Astrocyte (in vitro differentiated cells and primary cell): ENCODE measurements at regions not wholly inside any gene's neighbourhood (a gene's known extent, or its start where the extent isn't known, plus 50 kb on each side); places are given as distances from the start of the nearest gene placed in this dataset.

ENCODE experiments used
- DNase-seq: peaks from one replicate; pipeline ENCODE4 v3.0.0-alpha.2; 2010; ENCODE audit warnings: low read depth
- FAIRE-seq: peaks from 2 replicates; lab custom pipeline; 2011; peaks lifted over from hg19 to GRCh38; lab: Jason Lieb, UNC
- H2AFZ ChIP-seq: 2 replicates; pipeline ENCODE4 v1.6.0; 2012; ENCODE audit warnings: low read depth, low read length, inconsistent platforms
- H3K27ac ChIP-seq: 2 replicates; pipeline ENCODE4 v1.5.1; 2011; ENCODE audit warnings: low read depth, low read length, inconsistent platforms
- H3K27me3 ChIP-seq: 2 replicates; pipeline ENCODE4 v1.6.0; 2011; ENCODE audit warnings: low read length, inconsistent platforms; ENCODE audit not compliant: insufficient read depth
- H3K36me3 ChIP-seq: 2 replicates; pipeline ENCODE4 v1.5.1; 2011; ENCODE audit warnings: low read length, inconsistent platforms; ENCODE audit not compliant: insufficient read depth
- H3K4me1 ChIP-seq: 2 replicates; pipeline ENCODE4 v1.5.1; 2011; ENCODE audit warnings: low read length, inconsistent platforms; ENCODE audit not compliant: insufficient read depth
- H3K4me2 ChIP-seq: 2 replicates; pipeline ENCODE4 v1.6.0; 2012; ENCODE audit warnings: low read length, inconsistent platforms
- H3K4me3 ChIP-seq: 2 replicates; pipeline ENCODE4 v1.5.1; 2011; ENCODE audit warnings: low read depth, mild to moderate bottlenecking, low read length, inconsistent platforms; ENCODE audit not compliant: insufficient read depth
- H3K79me2 ChIP-seq: 2 replicates; pipeline ENCODE4 v1.6.0; 2012; ENCODE audit warnings: mild to moderate bottlenecking, low read length, inconsistent platforms; ENCODE audit not compliant: insufficient read depth
- H3K9ac ChIP-seq: 2 replicates; pipeline ENCODE4 v1.6.0; 2012; ENCODE audit warnings: mild to moderate bottlenecking, low read length, inconsistent platforms
- H3K9me3 ChIP-seq: 2 replicates; pipeline ENCODE4 v1.5.1; 2012; ENCODE audit warnings: low read depth, mild to moderate bottlenecking, low read length, inconsistent platforms; ENCODE audit not compliant: insufficient read depth
- H4K20me1 ChIP-seq: 2 replicates; pipeline ENCODE4 v1.6.0; 2012; ENCODE audit warnings: low read length, inconsistent platforms; ENCODE audit not compliant: insufficient read depth
- H3K27ac Mint-ChIP-seq: one replicate; pipeline ENCODE4 v1.8.0; 2021; ENCODE audit warnings: mild to moderate bottlenecking, mixed read lengths; ENCODE audit not compliant: unreplicated experiment
- H3K27me3 Mint-ChIP-seq: one replicate; pipeline ENCODE4 v1.8.0; 2021; ENCODE audit warnings: low read depth, mixed read lengths; ENCODE audit not compliant: unreplicated experiment
- H3K36me3 Mint-ChIP-seq: one replicate; pipeline ENCODE4 v1.8.0; 2021; ENCODE audit warnings: low read depth, mixed read lengths; ENCODE audit not compliant: unreplicated experiment
- H3K4me1 Mint-ChIP-seq: one replicate; pipeline ENCODE4 v1.8.0; 2021; ENCODE audit warnings: low read depth, mixed read lengths; ENCODE audit not compliant: unreplicated experiment
- H3K4me3 Mint-ChIP-seq: one replicate; pipeline ENCODE4 v1.8.0; 2021; ENCODE audit warnings: mild to moderate bottlenecking, moderate library complexity, mixed read lengths; ENCODE audit not compliant: unreplicated experiment
- H3K9me3 Mint-ChIP-seq: one replicate; pipeline ENCODE4 v1.8.0; 2021; ENCODE audit warnings: mild to moderate bottlenecking, mixed read lengths; ENCODE audit not compliant: unreplicated experiment
- CTCF ChIP-seq: IDR thresholded peaks from 2 replicates; pipeline ENCODE4 v1.5.1; 2011; ENCODE audit warnings: low read depth, mild to moderate bottlenecking, inconsistent platforms, low read length, moderate library complexity; ENCODE audit not compliant: insufficient read depth
- EZH2 ChIP-seq: IDR thresholded peaks from 2 replicates; pipeline ENCODE4 v1.6.1; 2012; ENCODE audit warnings: mild to moderate bottlenecking, low read length, inconsistent platforms; ENCODE audit not compliant: insufficient read depth

- Mint-ChIP-seq H3K36me3 (no peaks in the 10 kb centered on the region), H3K4me3 (no peak overlapping the region), H3K4me1 (peaks cover 6% of the 10 kb centered on the region), H3K27me3 (peaks cover 59% of the 10 kb centered on the region), H3K9me3 (no peaks in the 10 kb centered on the region), H3K27ac (no peak overlapping the region)
- TF ChIP-seq EZH2 (no peak), CTCF (no peak)
- no peaks in the 10 kb centered on the region for H3K4me1 ChIP-seq
- H3K4me2 ChIP-seq: no peak overlapping the region
- no peak overlapping the region for H2AFZ ChIP-seq
- H3K9ac ChIP-seq: no peak overlapping the region
- no peaks in the 10 kb centered on the region for H3K9me3 ChIP-seq
- no peak overlapping the region for H3K4me3 ChIP-seq
- FAIRE-seq (no peak), DNase-seq (peak; percentile 3)
- peaks cover 28% of the 10 kb centered on the region for H3K27me3 ChIP-seq
- no peaks in the 10 kb centered on the region for H4K20me1 ChIP-seq
- no peak overlapping the region for H3K27ac ChIP-seq
- no peaks in the 10 kb centered on the region for H3K36me3 ChIP-seq
- H3K79me2 ChIP-seq: no peaks in the 10 kb centered on the region
These were observed 74.1 kb upstream of the UNC5B start for GRCh38 chr10:71138166-71138830.

GRCh38 chr10:71141528-71141927 is 70.8 kb upstream of the UNC5B start:
- H3K4me3 Mint-ChIP-seq: no peak overlapping the region
- Histone ChIP-seq H3K4me2 (no peak overlapping the region), H3K4me1 (no peaks in the 10 kb centered on the region), H4K20me1 (no peaks in the 10 kb centered on the region), H3K79me2 (no peaks in the 10 kb centered on the region), H3K27me3 (peaks cover 30% of the 10 kb centered on the region), H3K4me3 (no peak overlapping the region), H3K9me3 (no peaks in the 10 kb centered on the region), H2AFZ (no peak overlapping the region), H3K36me3 (no peaks in the 10 kb centered on the region), H3K9ac (no peak overlapping the region), H3K27ac (no peak overlapping the region)
- peaks cover 51% of the 10 kb centered on the region for H3K27me3 Mint-ChIP-seq
- peaks cover under 1% of the 10 kb centered on the region for H3K4me1 Mint-ChIP-seq
- no peaks in the 10 kb centered on the region for H3K36me3 Mint-ChIP-seq
- FAIRE-seq: no peak
- no peak for DNase-seq
- no peak overlapping the region for H3K27ac Mint-ChIP-seq
- TF ChIP-seq CTCF: no peak
- TF ChIP-seq EZH2: no peak
- no peaks in the 10 kb centered on the region for H3K9me3 Mint-ChIP-seq

- H3K4me1 Mint-ChIP-seq: no peaks in the 10 kb centered on the region
- no peaks in the 10 kb centered on the region for H3K79me2 ChIP-seq
- peaks cover 42% of the 10 kb centered on the region for H3K27me3 ChIP-seq
- H2AFZ ChIP-seq: no peak overlapping the region
- H3K27ac ChIP-seq: no peak overlapping the region
- no peak overlapping the region for H3K4me2 ChIP-seq
- H3K36me3 Mint-ChIP-seq: no peaks in the 10 kb centered on the region
- DNase-seq: no peak
- TF ChIP-seq EZH2 (no peak), CTCF (no peak)
- no peak overlapping the region for H3K27ac Mint-ChIP-seq
- H3K4me1 ChIP-seq: no peaks in the 10 kb centered on the region
- H3K9me3 Mint-ChIP-seq: peaks cover 2% of the 10 kb centered on the region
- H3K9ac ChIP-seq: no peak overlapping the region
- no peaks in the 10 kb centered on the region for H3K9me3 ChIP-seq
- no peak overlapping the region for H3K4me3 ChIP-seq
- H3K4me3 Mint-ChIP-seq: no peak overlapping the region
- H4K20me1 ChIP-seq: no peaks in the 10 kb centered on the region
- H3K27me3 Mint-ChIP-seq: peaks cover 40% of the 10 kb centered on the region
- H3K36me3 ChIP-seq: no peaks in the 10 kb centered on the region
- FAIRE-seq: no peak
These were observed 69.2 kb upstream of the UNC5B start for GRCh38 chr10:71143170-71143569.
